HEK293 (cell line): ENCODE measurements at regions not wholly inside any gene's neighbourhood (a gene's known extent, or its start where the extent isn't known, plus 50 kb on each side); places are given as distances from the start of the nearest gene placed in this dataset.

Experiments used
- CTCF ChIP-seq: fragments of 450-650 bp; formaldehyde crosslinking; IDR thresholded peaks from 2 replicates; pipeline ENCODE4 v1.5.1; 2016; ENCODE audit warnings: missing biosample characterization, missing genetic modification characterization
- KLF17 ChIP-seq: fragments of 450-650 bp; formaldehyde crosslinking; IDR thresholded peaks from 2 replicates; pipeline ENCODE4 v1.5.1; 2016; ENCODE audit warnings: missing biosample characterization, missing genetic modification characterization
- ZBTB1 ChIP-seq: fragments of 450-650 bp; formaldehyde crosslinking; IDR thresholded peaks from 2 replicates; pipeline ENCODE4 v1.5.1; 2016; ENCODE audit warnings: missing biosample characterization, missing genetic modification characterization
- ZNF18 ChIP-seq: fragments of 450-650 bp; formaldehyde crosslinking; IDR thresholded peaks from 2 replicates; pipeline ENCODE4 v1.5.1; 2016; ENCODE audit warnings: missing biosample characterization, missing genetic modification characterization
- ZNF513 ChIP-seq: fragments of 450-650 bp; IDR thresholded peaks from 2 replicates; pipeline ENCODE4 v1.5.1; 2018; ENCODE audit warnings: missing biosample characterization, missing genetic modification characterization
- ZNF558 ChIP-seq: fragments of 450-650 bp; formaldehyde crosslinking; IDR thresholded peaks from 2 replicates; pipeline ENCODE4 v1.5.1; 2016; ENCODE audit warnings: missing biosample characterization, missing genetic modification characterization

GRCh38 chr13:72397265-72397664 lies 330.2 kb downstream of the MZT1 start:
- TF ChIP-seq ZNF513 (tag by site-specific recombination) (no peak), ZNF558 (tag by site-specific recombination) (no peak), CTCF (tag by site-specific recombination) (no peak), KLF17 (no peak), ZBTB1 (tag by site-specific recombination) (no peak), ZNF18 (tag by site-specific recombination) (no peak)
